HCT116 (cell line): ENCODE measurements at regions not wholly inside any gene's neighbourhood (a gene's known extent, or its start where the extent isn't known, plus 50 kb on each side); places are given as distances from the start of the nearest gene placed in this dataset.

Experiments used
- CEBPB ChIP-seq: IDR thresholded peaks from 2 replicates; pipeline ENCODE4 v1.6.1; 2012; ENCODE audit warnings: low read depth
- EZH2 ChIP-seq: fragments of 200-600 bp; sonication (generic); IDR thresholded peaks from 2 replicates; pipeline ENCODE4 v1.6.1; 2017; ENCODE audit warnings: antibody characterized with exemption, mixed run types
- EZH2phosphoT487 ChIP-seq: fragments of 200-600 bp; IDR thresholded peaks from 2 replicates; pipeline ENCODE4 v1.6.1; 2018; ENCODE audit warnings: antibody characterized with exemption, borderline replicate concordance
- FOSL1 ChIP-seq: IDR thresholded peaks from 2 replicates; pipeline ENCODE4 v1.6.1; 2012; ENCODE audit warnings: low read depth
- JUND ChIP-seq: IDR thresholded peaks from 2 replicates; pipeline ENCODE4 v1.6.1; 2012
- POLR2A ChIP-seq: IDR thresholded peaks from 2 replicates; pipeline ENCODE4 v1.7.0; 2011; ENCODE audit warnings: borderline replicate concordance; ENCODE audit not compliant: insufficient read depth, insufficient read length; ENCODE audit errors: extremely low read depth
- POLR2AphosphoS5 ChIP-seq: IDR thresholded peaks from 2 replicates; pipeline ENCODE4 v1.6.1; 2011; ENCODE audit warnings: mild to moderate bottlenecking, low read depth, low read length, moderate library complexity
- SIN3A ChIP-seq: IDR thresholded peaks from 2 replicates; pipeline ENCODE4 v1.6.1; 2012; ENCODE audit warnings: low read depth
- SP1 ChIP-seq: IDR thresholded peaks from 2 replicates; pipeline ENCODE4 v1.6.1; 2012; ENCODE audit warnings: low read depth
- SRF ChIP-seq: IDR thresholded peaks from 2 replicates; pipeline ENCODE4 v1.6.1; 2012; ENCODE audit warnings: low read depth
- ZNF274 ChIP-seq: fragments of 200-500 bp; sonication (Bioruptor generic); IDR thresholded peaks from 2 replicates; pipeline ENCODE4 v1.6.1; 2014; ENCODE audit warnings: mild to moderate bottlenecking, low read depth, low read length, inconsistent platforms
- TF ChIP-seq, protein P1 (sequence below), 3 experiments: fragments of 200-600 bp in 1 of 3; sonication (generic) in 1 of 3; IDR thresholded peaks in 2 of 3; conservative IDR thresholded peaks in 1 of 3; 2 replicates each; pipeline ENCODE4 v1.5.1; 2012 to 2017; ENCODE audit warnings: low read depth in 2 of 3, low read length in 2 of 3, antibody characterized with exemption in 1 of 3, borderline replicate concordance in 1 of 3, control low read depth in 1 of 3, mild to moderate bottlenecking in 1 of 3, mixed read lengths in 1 of 3, mixed run types in 1 of 3, moderate library complexity in 1 of 3; ENCODE audit not compliant: insufficient read depth in 1 of 3
- TF ChIP-seq, protein P2 (sequence below): IDR thresholded peaks from 2 replicates; pipeline ENCODE4 v1.6.1; 2012; ENCODE audit warnings: low read depth

DNA sequence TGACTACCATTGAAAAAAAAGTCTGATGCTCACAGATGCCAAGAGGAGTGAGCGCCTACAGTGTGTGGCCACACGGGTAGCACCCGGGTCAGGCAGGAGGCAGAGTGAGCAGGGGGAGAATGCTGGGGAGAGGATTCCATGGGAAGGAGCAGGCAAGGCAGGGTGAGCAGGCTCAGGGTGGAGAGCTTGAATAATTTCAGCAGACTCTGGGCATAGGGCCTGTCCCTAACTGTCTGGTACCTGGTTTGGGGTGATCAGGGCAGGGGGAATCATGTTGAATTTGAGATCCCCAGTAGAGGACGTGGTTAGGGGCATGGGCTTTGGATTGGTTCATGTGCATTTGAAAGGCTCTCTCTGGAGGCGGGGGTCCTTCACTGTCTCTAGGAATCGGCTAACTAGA lies 51.2 kb upstream of the TLR3 start:
- TF ChIP-seq, protein P1, sequence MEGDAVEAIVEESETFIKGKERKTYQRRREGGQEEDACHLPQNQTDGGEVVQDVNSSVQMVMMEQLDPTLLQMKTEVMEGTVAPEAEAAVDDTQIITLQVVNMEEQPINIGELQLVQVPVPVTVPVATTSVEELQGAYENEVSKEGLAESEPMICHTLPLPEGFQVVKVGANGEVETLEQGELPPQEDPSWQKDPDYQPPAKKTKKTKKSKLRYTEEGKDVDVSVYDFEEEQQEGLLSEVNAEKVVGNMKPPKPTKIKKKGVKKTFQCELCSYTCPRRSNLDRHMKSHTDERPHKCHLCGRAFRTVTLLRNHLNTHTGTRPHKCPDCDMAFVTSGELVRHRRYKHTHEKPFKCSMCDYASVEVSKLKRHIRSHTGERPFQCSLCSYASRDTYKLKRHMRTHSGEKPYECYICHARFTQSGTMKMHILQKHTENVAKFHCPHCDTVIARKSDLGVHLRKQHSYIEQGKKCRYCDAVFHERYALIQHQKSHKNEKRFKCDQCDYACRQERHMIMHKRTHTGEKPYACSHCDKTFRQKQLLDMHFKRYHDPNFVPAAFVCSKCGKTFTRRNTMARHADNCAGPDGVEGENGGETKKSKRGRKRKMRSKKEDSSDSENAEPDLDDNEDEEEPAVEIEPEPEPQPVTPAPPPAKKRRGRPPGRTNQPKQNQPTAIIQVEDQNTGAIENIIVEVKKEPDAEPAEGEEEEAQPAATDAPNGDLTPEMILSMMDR (IDR thresholded peaks at IDR 0.05 in 2 of 3, conservative IDR thresholded peaks at IDR 0.05 in 1 of 3; ENCODE audit: borderline replicate concordance in 1 of 3, insufficient read depth in 1 of 3, low read depth in 2 of 3, low read length in 2 of 3), result no peak
- TF ChIP-seq POLR2A (no peak), EZH2 (no peak), ZNF274 (no peak), EZH2phosphoT487 (no peak), JUND (no peak), SIN3A (no peak), FOSL1 (no peak), CEBPB (no peak), POLR2AphosphoS5 (no peak), SP1 (no peak), SRF (no peak)
- TF ChIP-seq, protein P2, sequence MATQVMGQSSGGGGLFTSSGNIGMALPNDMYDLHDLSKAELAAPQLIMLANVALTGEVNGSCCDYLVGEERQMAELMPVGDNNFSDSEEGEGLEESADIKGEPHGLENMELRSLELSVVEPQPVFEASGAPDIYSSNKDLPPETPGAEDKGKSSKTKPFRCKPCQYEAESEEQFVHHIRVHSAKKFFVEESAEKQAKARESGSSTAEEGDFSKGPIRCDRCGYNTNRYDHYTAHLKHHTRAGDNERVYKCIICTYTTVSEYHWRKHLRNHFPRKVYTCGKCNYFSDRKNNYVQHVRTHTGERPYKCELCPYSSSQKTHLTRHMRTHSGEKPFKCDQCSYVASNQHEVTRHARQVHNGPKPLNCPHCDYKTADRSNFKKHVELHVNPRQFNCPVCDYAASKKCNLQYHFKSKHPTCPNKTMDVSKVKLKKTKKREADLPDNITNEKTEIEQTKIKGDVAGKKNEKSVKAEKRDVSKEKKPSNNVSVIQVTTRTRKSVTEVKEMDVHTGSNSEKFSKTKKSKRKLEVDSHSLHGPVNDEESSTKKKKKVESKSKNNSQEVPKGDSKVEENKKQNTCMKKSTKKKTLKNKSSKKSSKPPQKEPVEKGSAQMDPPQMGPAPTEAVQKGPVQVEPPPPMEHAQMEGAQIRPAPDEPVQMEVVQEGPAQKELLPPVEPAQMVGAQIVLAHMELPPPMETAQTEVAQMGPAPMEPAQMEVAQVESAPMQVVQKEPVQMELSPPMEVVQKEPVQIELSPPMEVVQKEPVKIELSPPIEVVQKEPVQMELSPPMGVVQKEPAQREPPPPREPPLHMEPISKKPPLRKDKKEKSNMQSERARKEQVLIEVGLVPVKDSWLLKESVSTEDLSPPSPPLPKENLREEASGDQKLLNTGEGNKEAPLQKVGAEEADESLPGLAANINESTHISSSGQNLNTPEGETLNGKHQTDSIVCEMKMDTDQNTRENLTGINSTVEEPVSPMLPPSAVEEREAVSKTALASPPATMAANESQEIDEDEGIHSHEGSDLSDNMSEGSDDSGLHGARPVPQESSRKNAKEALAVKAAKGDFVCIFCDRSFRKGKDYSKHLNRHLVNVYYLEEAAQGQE, result no peak
